Cardiac fibroblast (primary cell): ENCODE measurements at regions not wholly inside any gene's neighbourhood (a gene's known extent, or its start where the extent isn't known, plus 50 kb on each side); places are given as distances from the start of the nearest gene placed in this dataset.

Source experiments
- DNase-seq, 2 donors: peaks; one replicate each; pipeline versions ENCODE4 v3.0.0 to v3.0.0-alpha.2; 2010; ENCODE audit warnings: low read depth in 2 of 2
- H3K4me3 ChIP-seq, 2 donors: replicated peaks in 1 of 2; 1 replicate in 1 of 2; 2 replicates in 1 of 2; pipeline ENCODE4 v1.5.1; 2011; ENCODE audit warnings: low read depth in 2 of 2, low read length in 2 of 2, mild to moderate bottlenecking in 2 of 2, moderate library complexity in 1 of 2
- CTCF ChIP-seq: IDR thresholded peaks from one replicate; pipeline ENCODE4 v1.5.1; 2011; ENCODE audit warnings: low read depth, mild to moderate bottlenecking, low read length, inconsistent platforms

GRCh38 chr12:89918172-89918846, 209.7 kb upstream of the ATP2B1 start:
- DNase-seq = no peak
- no peak overlapping the region for H3K4me3 ChIP-seq
- TF ChIP-seq CTCF = no peak

GRCh38 chr12:89909753-89910152, 201.1 kb upstream of the ATP2B1 start:
- H3K4me3 ChIP-seq = no peak overlapping the region
- TF ChIP-seq CTCF = no peak
- DNase-seq = no peak

GRCh38 chr12:89907659-89908058, 199.0 kb upstream of the ATP2B1 start:
- no peak overlapping the region for H3K4me3 ChIP-seq
- no peak for DNase-seq
- TF ChIP-seq CTCF = no peak

GRCh38 chr12:89906824-89907223, 198.2 kb upstream of the ATP2B1 start:
- H3K4me3 ChIP-seq = no peak overlapping the region
- no peak for DNase-seq
- no peak for TF ChIP-seq CTCF

GRCh38 chr12:89906178-89906577, 197.5 kb upstream of the ATP2B1 start:
- no peak for DNase-seq
- no peak overlapping the region for H3K4me3 ChIP-seq
- TF ChIP-seq CTCF = no peak

- no peak for TF ChIP-seq CTCF
- H3K4me3 ChIP-seq = no peak overlapping the region
- DNase-seq = no peak
Observed at GRCh38 chr12:89901906-89902642, 193.4 kb upstream of the ATP2B1 start.
